ENCODE measurements at regions not wholly inside any gene's neighbourhood (a gene's known extent, or its start where the extent isn't known, plus 50 kb on each side); places are given as distances from the start of the nearest gene placed in this dataset.
"Not testable (repeated sequence)": the region's sequence is repeated elsewhere in the genome, so short reads cannot be mapped to it uniquely, and the experiment has no call there.

DNA sequence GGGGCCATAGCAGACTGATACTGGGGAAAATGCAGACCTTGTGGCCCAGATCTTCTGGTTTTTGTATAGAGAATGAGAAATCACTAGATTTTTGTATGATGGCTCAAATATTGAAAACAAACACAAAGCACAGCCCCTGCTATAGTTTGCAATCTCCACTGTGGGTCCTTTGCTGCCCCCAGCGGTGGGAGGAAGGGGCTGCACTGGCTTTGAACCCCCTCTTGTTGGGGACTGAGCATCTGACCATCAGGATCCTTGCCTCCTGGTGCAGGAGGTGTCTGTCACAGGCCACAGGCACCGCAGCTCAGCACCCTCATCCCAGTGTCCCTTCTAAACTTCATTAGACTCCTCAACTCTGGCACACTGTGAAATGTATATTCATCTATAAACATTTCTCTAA, 252.3 kb downstream of the BCL2L11 start:
- not testable (repeated sequence) for DNase-seq

- not testable (repeated sequence) for DNase-seq
Measured at GRCh38 chr2:111373989-111374388, 253.3 kb downstream of the BCL2L11 start.

- not testable (repeated sequence) for DNase-seq
Measured at GRCh38 chr2:111374734-111375133, 254.0 kb downstream of the BCL2L11 start.

DNA sequence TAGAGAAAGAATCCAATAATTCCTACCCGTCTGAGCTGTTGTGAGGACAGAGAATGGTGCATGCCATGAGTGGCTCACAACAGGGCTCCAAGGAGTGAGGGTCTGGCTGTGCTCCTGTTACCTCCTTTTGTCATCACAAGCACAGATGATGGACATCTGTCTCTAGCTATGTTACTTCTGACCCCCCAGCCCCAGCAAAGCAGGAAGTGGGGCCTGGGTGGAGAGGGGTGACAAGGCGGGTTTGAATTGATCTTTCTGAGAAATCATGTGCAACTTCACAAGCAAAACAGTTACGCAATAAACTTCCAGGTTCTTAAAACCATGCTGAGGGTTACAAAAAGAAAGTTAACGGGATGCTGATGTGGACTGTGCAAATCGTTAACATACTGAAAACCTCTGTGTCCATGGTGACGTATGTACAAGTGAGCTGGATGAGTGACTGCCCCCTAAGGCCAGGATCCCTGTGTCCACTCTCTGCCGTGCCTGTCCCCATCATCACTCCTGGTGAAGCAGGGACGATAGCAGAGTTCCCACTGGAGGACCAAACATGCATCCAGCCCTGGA, 254.7 kb downstream of the BCL2L11 start:
- DNase-seq: not testable (repeated sequence)

DNA sequence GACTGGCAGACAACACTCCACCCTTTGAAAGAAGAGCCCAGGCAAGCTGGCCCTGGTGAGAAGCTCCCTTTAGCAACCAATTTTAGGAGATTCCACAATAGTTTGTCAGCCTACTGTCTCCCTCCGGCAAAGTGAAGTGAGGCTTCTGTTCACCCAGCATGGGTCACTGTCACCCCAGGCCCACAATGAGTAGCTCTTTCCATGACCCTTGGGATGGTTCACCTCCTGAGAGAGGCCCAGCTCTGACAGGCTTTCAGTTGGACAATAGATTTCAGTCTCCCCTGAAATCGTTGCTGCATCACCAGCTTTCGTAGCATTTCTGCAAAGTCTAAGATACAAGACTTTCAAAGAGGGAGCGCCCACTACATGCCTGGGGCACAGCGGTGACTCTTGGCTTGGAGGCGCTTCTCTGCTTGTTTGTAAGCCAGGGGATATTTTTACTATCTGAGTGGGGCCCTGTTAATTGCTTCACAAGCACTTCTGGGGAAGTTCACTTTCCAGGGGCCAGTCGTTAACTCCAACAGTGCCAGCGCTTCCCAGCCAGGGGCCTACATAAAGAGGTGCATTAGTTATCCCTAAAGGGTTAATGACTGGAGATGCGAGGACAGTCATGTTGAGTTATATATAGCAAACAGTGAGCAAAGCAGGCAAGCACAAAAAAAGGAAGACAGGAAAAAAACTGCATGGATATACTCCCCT, 255.7 kb downstream of the BCL2L11 start:
- DNase-seq: not testable (repeated sequence)

DNA sequence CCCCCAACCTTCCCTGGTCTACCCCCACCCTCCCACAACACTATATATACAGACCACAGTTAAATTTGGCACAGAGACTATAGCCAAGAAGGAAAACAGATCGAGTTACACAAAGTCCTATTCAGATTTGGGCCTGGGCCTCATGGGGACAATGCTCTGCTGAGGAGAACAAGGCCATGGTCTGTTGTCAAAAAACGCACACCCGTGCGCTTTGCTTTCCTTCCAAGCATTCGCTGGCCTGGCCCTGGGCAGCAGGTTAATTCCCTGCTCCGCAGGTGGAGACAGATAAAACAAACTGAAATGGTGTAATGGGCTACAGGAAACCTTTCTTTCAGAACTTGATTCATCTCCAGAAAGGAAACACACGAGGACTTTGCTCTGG, 256.2 kb downstream of the BCL2L11 start:
- not testable (repeated sequence) for DNase-seq

- DNase-seq: not testable (repeated sequence)
Measured at GRCh38 chr2:111377386-111377959, 256.8 kb downstream of the BCL2L11 start.

DNA sequence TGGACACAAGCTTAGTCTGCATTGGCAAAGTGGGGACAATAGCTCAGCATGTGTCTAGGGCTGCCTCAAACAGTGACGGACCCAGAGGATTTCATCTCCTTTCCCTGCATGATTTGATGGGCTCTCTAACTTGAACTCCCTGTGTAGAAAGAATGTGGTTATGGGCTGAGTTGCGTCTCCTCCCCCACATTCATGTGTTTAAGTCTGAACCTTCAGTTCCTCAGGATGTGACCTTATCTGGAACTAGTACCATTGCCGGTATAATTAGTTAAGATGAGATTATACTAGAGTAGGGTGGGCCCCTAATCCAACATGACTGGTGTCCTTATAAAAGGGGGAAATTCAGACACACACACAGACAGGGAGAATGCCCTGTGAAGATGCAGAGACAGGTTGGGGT, 257.6 kb downstream of the BCL2L11 start:
- DNase-seq: not testable (repeated sequence)

DNA sequence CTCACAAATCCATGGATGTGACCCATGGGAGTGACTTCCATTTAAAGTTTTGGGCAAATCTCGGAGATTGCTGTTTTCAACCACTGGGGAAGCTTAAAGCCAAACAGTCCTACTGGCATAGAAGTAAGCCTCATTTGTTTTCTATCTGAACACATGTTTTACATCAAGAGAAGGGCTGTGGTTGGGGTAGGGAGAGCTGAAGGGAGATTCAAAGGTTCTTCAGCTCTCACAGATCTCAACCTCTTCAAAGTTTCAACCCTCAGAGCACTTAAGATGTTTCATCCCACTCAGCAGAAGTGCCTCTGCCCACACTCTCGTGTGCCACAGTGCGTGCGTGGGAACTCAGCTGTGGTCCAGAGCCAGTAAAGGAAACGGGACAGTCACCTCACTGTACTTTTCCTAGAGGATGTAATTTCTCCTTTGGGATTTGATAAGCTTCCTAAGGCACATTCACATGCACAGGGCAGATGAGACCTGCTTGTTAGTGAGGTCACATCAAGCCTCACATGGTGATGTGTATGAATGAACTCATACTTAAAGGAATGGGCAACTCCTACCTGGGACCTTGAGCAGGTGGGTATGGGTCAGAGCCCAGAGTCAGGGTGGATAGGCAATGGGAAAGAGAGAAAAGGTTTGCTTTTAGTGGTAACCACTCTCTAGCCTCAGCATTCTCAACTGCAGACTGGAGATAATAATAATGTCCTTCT, 260.2 kb downstream of the BCL2L11 start:
- DNase-seq: not testable (repeated sequence)

DNA sequence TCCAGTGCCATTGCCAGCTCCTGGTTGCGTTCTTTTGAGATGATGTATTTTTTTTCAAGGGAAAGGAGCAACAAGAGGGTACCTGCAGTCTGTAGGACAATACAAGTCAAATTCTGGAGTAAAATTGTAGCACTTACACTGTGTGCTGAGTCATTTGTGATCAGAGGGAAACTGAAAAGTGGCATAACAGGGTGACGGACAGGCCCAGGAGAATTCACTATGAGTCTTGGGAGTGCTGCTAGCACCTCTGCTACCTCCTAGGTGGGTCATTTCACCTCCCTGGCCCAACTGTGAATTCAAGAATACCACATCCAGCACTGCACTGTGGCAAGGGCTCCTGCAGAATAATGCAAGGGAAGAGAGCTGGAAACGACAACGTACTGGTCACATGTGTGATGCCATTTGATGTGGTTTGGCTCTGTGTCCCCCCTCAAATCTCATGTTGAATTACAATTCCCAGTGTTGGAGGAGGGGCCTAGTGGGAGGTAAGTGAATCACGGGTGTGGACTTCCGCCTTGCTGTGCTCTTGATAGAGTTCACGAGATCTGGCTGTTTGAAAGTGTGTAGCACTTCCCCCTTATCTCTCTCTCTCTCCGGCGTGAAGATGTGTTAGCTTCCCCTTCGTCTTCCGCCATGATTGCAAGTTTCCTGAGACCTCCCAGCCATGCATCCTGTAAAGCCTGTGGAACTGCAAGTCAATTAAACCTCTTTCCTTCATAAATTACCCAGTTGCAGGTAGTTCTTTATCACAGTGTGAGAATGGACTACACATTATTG, 261.0 kb downstream of the BCL2L11 start:
- not testable (repeated sequence) for DNase-seq

- DNase-seq: not testable (repeated sequence)
Measured at GRCh38 chr2:111382507-111382906, 261.8 kb downstream of the BCL2L11 start.

- not testable (repeated sequence) for DNase-seq
Measured at GRCh38 chr2:111383311-111383710, 262.6 kb downstream of the BCL2L11 start.

DNA sequence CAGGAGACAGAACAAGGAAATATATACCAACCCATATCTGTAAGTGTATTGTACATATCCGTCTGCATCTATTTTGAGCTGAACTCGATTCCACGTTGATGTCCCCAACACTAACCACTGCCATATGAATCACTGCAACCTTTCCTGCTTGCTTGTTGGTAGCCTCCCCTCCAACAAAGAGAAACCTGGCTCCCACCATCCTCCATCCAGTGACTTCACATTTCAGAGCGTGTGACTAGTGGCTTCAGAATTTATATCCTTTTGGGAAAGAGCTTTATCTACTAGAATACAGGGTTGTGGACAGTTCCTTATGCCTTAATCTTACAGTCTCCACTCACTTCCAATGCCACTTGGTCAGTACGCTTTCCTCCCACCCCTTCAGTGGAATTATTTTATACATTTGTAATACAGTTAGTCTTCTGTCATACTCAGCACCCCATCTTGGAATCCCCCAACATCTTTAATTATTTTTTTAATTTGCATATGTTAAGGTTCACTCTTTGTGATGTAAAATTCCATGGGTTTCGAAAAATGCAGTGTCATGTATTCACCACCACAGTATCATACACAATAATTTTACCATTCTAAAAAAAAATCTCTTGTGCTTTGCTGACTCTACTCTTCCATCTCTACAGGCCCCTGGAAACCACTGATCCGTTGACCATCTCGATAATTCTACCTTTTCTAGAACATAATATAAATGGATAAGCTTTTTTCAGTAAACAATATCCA, 264.7 kb downstream of the BCL2L11 start:
- not testable (repeated sequence) for DNase-seq

DNA sequence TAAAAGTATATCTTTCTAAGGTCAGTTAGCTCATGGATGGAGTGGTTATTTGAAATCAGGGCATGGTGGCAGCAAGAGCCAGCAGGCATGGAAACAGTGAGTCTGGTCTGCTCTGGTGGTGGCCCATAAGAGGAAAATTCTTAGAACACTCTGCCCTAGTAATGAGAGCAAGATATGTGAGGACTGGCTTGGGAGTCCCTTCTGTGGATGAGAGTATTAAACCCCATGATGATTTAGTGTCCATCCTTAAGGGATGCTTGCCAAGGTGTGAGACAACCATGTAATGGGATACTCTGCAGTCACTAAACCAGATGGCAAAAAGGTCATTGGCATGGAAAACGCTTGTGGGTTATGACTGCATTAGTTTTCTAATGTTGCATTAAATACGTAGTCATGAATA, 269.9 kb downstream of the BCL2L11 start:
- not testable (repeated sequence) for DNase-seq

DNA sequence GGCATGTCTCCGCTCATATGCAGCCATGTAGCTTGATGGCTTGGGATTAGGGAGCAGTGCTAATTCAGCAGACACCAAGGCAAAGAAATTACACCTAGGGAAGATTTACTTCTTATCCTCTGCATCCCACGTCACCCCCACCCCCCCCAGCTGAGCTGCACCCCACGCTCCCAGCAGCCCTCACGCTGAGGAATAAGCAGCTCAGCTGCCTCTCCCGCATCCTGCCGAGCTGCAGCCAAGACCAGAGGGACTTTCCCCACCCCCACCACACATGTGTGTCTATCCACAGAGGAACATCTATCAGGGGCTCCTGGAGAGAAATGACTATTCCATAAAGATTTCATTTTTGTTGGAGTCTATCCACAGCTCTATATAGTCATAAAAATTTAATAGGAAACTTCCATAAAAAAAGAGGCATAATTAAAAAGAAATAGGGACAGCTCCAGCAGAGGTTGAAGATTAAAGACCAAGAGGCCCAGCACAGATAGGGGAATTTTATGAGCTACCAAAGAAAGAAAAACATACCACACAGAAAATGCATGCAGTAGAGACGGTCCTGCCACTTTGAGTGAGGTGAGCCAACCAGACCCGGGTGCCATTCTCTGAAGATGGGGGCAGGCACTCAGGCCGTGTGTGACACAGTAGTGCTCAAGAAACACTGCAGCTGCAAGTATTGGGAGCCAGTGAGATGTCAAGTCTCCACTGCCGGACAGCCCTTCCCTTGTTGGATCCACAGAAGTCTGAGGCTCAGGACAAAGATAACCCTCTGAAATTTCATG, 274.8 kb downstream of the BCL2L11 start:
- not testable (repeated sequence) for DNase-seq

DNA sequence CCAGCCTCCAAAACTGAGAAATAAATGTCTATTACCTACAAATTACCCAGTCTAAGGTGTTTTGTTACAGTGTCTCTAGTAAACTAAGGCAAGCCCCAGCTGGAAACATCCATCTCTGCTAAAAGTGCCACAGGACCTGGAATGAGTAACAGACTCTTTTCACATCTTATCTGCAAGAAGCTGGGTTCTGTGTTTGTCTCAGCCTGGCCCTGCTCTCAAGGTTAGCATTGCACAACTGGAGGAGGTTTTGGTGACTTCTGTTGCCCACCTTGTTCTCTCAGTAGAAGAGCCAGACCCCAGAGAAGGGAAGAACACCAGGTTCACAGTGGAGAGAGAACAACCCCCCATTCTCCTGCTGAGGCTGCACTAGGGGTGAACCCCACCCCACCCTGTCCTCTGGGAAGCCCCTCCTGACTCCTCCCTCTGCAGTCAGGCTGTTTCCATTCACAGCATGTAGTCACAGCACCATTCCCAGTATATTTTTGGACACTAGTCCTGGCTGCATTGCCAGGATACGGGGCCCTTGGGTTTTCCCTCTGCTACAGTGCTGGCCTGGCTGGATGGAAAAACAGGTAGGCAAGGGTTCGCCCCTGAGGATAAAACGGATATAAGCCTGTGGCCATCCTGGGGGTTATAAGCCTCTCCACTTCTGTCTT, 280.0 kb downstream of the BCL2L11 start:
- not testable (repeated sequence) for DNase-seq

GRCh38 chr2:111401270-111402140, 280.8 kb downstream of the BCL2L11 start:
- not testable (repeated sequence) for DNase-seq

DNA sequence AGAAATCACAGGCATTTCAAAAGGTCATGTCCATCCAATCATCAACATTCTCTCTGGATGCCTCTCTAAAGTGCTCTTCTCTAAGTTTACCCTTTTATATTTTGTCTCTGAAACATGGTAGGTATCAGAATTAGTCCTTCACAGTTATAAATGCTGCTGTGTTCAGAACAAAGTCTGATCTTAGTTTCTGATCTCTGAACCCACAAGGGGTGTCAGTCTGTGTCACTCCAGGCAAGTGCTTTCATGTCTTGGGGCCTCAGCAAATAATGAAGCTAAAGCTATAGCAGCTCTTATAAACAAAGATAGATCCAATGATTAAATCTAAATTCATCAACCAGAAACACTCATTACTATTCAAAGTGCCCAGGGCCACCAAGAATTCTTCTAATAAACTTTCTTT, 281.7 kb downstream of the BCL2L11 start:
- DNase-seq: not testable (repeated sequence)

- DNase-seq: not testable (repeated sequence)
Measured at GRCh38 chr2:111403287-111403686, 282.6 kb downstream of the BCL2L11 start.

GRCh38 chr2:111406616-111407015, 285.9 kb downstream of the BCL2L11 start:
- not testable (repeated sequence) for DNase-seq

All from NCI-H1930 (cell line).